ENCODE measurements at regions not wholly inside any gene's neighbourhood (a gene's known extent, or its start where the extent isn't known, plus 50 kb on each side); places are given as distances from the start of the nearest gene placed in this dataset.

DNA sequence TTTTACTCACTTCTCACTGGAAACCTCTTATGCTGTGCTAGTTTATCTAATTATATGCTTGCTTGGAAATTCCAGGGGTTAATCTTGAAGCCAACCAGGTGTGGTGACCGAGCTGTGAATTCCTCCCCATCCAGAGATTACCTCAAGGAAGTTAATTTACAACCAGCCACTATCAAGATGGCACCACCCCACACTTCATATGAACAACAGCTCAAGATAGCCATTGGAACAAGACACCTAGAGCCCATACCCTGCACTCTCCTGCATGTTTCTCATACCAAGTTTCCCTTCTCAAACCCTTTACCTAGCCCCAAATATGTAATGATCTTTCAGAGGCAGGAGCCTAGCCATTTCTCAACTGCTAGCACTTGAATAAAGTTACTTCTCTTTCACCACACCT is 2156.9 kb upstream of the C9orf72 start:
- Histone ChIP-seq H3K4me1 (ENCODE audit: control insufficient read depth, insufficient read depth, low read length) (no peaks in the 10 kb centered on the region), H2AFZ (ENCODE audit: control insufficient read depth, low read depth, low read length) (no peak overlapping the region)
- CTCF ChIA-PET: no interaction called here
- TF ChIP-seq, protein P1, sequence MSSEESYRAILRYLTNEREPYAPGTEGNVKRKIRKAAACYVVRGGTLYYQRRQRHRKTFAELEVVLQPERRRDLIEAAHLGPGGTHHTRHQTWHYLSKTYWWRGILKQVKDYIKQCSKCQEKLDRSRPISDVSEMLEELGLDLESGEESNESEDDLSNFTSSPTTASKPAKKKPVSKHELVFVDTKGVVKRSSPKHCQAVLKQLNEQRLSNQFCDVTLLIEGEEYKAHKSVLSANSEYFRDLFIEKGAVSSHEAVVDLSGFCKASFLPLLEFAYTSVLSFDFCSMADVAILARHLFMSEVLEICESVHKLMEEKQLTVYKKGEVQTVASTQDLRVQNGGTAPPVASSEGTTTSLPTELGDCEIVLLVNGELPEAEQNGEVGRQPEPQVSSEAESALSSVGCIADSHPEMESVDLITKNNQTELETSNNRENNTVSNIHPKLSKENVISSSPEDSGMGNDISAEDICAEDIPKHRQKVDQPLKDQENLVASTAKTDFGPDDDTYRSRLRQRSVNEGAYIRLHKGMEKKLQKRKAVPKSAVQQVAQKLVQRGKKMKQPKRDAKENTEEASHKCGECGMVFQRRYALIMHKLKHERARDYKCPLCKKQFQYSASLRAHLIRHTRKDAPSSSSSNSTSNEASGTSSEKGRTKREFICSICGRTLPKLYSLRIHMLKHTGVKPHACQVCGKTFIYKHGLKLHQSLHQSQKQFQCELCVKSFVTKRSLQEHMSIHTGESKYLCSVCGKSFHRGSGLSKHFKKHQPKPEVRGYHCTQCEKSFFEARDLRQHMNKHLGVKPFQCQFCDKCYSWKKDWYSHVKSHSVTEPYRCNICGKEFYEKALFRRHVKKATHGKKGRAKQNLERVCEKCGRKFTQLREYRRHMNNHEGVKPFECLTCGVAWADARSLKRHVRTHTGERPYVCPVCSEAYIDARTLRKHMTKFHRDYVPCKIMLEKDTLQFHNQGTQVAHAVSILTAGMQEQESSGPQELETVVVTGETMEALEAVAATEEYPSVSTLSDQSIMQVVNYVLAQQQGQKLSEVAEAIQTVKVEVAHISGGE (CRISPR knock-in tag; IDR thresholded peaks at IDR 0.05): no peak
- TF ChIP-seq ZNF24 (IDR thresholded peaks at IDR 0.05): no peak
- TF ChIP-seq JUNB (IDR thresholded peaks at IDR 0.05): no peak
- TF ChIP-seq RBBP5 (conservative IDR thresholded peaks at IDR 0.05): no peak
- TF ChIP-seq KDM1A (IDR thresholded peaks at IDR 0.05; ENCODE audit: borderline replicate concordance): no peak
- no peak for TF ChIP-seq ZNF622 (IDR thresholded peaks at IDR 0.05)
- no peak for TF ChIP-seq NFYB (IDR thresholded peaks at IDR 0.05; ENCODE audit: insufficient read depth, low read depth, low read length)
- no peak for TF ChIP-seq BACH1 (IDR thresholded peaks at IDR 0.05; ENCODE audit: borderline replicate concordance)
- TF ChIP-seq EZH2 (IDR thresholded peaks at IDR 0.05; ENCODE audit: borderline replicate concordance, control insufficient read depth, low read depth, low read length): no peak
- TF ChIP-seq, protein P2, sequence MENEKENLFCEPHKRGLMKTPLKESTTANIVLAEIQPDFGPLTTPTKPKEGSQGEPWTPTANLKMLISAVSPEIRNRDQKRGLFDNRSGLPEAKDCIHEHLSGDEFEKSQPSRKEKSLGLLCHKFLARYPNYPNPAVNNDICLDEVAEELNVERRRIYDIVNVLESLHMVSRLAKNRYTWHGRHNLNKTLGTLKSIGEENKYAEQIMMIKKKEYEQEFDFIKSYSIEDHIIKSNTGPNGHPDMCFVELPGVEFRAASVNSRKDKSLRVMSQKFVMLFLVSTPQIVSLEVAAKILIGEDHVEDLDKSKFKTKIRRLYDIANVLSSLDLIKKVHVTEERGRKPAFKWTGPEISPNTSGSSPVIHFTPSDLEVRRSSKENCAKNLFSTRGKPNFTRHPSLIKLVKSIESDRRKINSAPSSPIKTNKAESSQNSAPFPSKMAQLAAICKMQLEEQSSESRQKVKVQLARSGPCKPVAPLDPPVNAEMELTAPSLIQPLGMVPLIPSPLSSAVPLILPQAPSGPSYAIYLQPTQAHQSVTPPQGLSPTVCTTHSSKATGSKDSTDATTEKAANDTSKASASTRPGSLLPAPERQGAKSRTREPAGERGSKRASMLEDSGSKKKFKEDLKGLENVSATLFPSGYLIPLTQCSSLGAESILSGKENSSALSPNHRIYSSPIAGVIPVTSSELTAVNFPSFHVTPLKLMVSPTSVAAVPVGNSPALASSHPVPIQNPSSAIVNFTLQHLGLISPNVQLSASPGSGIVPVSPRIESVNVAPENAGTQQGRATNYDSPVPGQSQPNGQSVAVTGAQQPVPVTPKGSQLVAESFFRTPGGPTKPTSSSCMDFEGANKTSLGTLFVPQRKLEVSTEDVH (IDR thresholded peaks at IDR 0.05; ENCODE audit: low read depth, partially characterized antibody): no peak
- no peak for TF ChIP-seq ZNF384 (IDR thresholded peaks at IDR 0.05; ENCODE audit: borderline replicate concordance, low read depth, low read length)
- TF ChIP-seq CBX3 (IDR thresholded peaks at IDR 0.05; ENCODE audit: borderline replicate concordance, low read depth): no peak
- TF ChIP-seq, protein P3, sequence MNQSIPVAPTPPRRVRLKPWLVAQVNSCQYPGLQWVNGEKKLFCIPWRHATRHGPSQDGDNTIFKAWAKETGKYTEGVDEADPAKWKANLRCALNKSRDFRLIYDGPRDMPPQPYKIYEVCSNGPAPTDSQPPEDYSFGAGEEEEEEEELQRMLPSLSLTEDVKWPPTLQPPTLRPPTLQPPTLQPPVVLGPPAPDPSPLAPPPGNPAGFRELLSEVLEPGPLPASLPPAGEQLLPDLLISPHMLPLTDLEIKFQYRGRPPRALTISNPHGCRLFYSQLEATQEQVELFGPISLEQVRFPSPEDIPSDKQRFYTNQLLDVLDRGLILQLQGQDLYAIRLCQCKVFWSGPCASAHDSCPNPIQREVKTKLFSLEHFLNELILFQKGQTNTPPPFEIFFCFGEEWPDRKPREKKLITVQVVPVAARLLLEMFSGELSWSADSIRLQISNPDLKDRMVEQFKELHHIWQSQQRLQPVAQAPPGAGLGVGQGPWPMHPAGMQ (IDR thresholded peaks at IDR 0.05; ENCODE audit: borderline replicate concordance): no peak
- TF ChIP-seq, protein P4, sequence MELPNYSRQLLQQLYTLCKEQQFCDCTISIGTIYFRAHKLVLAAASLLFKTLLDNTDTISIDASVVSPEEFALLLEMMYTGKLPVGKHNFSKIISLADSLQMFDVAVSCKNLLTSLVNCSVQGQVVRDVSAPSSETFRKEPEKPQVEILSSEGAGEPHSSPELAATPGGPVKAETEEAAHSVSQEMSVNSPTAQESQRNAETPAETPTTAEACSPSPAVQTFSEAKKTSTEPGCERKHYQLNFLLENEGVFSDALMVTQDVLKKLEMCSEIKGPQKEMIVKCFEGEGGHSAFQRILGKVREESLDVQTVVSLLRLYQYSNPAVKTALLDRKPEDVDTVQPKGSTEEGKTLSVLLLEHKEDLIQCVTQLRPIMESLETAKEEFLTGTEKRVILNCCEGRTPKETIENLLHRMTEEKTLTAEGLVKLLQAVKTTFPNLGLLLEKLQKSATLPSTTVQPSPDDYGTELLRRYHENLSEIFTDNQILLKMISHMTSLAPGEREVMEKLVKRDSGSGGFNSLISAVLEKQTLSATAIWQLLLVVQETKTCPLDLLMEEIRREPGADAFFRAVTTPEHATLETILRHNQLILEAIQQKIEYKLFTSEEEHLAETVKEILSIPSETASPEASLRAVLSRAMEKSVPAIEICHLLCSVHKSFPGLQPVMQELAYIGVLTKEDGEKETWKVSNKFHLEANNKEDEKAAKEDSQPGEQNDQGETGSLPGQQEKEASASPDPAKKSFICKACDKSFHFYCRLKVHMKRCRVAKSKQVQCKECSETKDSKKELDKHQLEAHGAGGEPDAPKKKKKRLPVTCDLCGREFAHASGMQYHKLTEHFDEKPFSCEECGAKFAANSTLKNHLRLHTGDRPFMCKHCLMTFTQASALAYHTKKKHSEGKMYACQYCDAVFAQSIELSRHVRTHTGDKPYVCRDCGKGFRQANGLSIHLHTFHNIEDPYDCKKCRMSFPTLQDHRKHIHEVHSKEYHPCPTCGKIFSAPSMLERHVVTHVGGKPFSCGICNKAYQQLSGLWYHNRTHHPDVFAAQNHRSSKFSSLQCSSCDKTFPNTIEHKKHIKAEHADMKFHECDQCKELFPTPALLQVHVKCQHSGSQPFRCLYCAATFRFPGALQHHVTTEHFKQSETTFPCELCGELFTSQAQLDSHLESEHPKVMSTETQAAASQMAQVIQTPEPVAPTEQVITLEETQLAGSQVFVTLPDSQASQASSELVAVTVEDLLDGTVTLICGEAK (IDR thresholded peaks at IDR 0.05; ENCODE audit: borderline replicate concordance): no peak

More for the DNA sequence above, 2156.9 kb upstream of the C9orf72 start:
- no peaks in the 10 kb centered on the region for H3K36me3 ChIP-seq (ENCODE audit: control insufficient read depth in 2 of 2, insufficient read depth in 2 of 2, low read length in 1 of 2)
- H3K27me3 ChIP-seq (replicated peaks in 1 of 2; ENCODE audit: control insufficient read depth in 2 of 2, insufficient read depth in 2 of 2, low read length in 1 of 2): no peaks in the 10 kb centered on the region
- no TSS peak for BruUV-seq (replicated peaks)
- ChIA-PET RAD21 (ENCODE audit: unreplicated experiment) (no interaction called here), POLR2A (no interaction called here), SMC1A (ENCODE audit: uncharacterized antibody, unreplicated experiment) (interaction anchor here (1.0 kb wide), 1 partner anchor 9 kb away, joined by 3 read pairs; no protein-coding TSS in a partner anchor)
- H3K4me2 ChIP-seq (ENCODE audit: control insufficient read depth, insufficient read depth): no peak overlapping the region
- FAIRE-seq (no peak), ATAC-seq (no peak), DNase-seq (ENCODE audit: low read depth, low spot score) (no peak)
- H3K4me3 ChIP-seq: no peak overlapping the region
- H3K79me2 ChIP-seq (ENCODE audit: control insufficient read depth, insufficient read depth, low read length): no peaks in the 10 kb centered on the region
- no peaks in the 10 kb centered on the region for H4K20me1 ChIP-seq (ENCODE audit: control insufficient read depth, insufficient read depth)
- intact Hi-C loops (cut with micrococcal nuclease; ENCODE audit: unreplicated experiment) (no loop called here), in situ Hi-C loops (cut with MboI) (no loop called here)
- 0% methylated on average over 1 of the region's 1 CpG for WGBS (ENCODE audit: insufficient coverage, insufficient replicate concordance, low lambda C conversion rate, missing lambda C conversion rate)
- H3K9me3 ChIP-seq (replicated peaks; ENCODE audit: control insufficient read depth, insufficient read depth, low read length): no peaks in the 10 kb centered on the region
- H3K27ac ChIP-seq (ENCODE audit: control insufficient read depth, insufficient read depth): no peak overlapping the region
- no peak overlapping the region for H3K9ac ChIP-seq (ENCODE audit: control insufficient read depth, insufficient read depth, low read length)
